ENCODE measurements at regions not wholly inside any gene's neighbourhood (a gene's known extent, or its start where the extent isn't known, plus 50 kb on each side); places are given as distances from the start of the nearest gene placed in this dataset.

DNA sequence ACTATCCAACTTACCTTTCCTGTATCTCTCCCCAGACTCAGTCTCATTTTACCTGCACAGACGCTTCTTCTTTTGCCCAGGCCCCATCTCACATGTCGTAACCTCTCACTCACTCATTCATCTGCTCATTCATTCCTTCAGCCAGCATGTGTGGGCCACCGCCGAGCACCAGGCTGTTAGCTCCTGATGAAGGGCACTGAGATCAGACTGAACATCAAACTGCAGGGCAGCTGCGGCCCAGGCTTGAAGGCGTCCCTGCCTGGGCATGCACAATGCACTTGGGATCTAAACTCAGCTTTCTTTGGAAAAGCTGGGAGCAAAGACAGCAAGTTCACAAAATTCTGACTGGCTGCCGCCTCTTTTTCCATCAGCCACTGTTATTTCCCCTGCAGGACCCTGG, 1456.3 kb downstream of the BRD1 start:
- TF ChIP-seq, protein P1, sequence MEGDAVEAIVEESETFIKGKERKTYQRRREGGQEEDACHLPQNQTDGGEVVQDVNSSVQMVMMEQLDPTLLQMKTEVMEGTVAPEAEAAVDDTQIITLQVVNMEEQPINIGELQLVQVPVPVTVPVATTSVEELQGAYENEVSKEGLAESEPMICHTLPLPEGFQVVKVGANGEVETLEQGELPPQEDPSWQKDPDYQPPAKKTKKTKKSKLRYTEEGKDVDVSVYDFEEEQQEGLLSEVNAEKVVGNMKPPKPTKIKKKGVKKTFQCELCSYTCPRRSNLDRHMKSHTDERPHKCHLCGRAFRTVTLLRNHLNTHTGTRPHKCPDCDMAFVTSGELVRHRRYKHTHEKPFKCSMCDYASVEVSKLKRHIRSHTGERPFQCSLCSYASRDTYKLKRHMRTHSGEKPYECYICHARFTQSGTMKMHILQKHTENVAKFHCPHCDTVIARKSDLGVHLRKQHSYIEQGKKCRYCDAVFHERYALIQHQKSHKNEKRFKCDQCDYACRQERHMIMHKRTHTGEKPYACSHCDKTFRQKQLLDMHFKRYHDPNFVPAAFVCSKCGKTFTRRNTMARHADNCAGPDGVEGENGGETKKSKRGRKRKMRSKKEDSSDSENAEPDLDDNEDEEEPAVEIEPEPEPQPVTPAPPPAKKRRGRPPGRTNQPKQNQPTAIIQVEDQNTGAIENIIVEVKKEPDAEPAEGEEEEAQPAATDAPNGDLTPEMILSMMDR (IDR thresholded peaks at IDR 0.05; ENCODE audit: low read length), result no peak
- no peak for TF ChIP-seq EZH2 (optimal IDR thresholded peaks at IDR 0.05; ENCODE audit: low read depth, low read length)

All from MM.1S (cell line).